Stimulated activated naive B cell treated with anti-CD40 and anti-IgM and Interleukin-4, amounts not matched to agents 10 μg/mL and 1 μg/mL and 100 μg/mL, for 72 hours (primary cell): ENCODE measurements at regions not wholly inside any gene's neighbourhood (a gene's known extent, or its start where the extent isn't known, plus 50 kb on each side); places are given as distances from the start of the nearest gene placed in this dataset.

Source experiments
- ATAC-seq, 2 donors: fragments of 150-1000 bp; cut with Tn5 transposase; replicated peaks; 2 replicates each; pipeline ENCODE4 v1.10.0; 2021; ENCODE audit warnings: moderate library complexity in 1 of 2
- DNase-seq: peaks from one replicate; pipeline ENCODE4 v3.0.0; 2021
- H3K27ac Mint-ChIP-seq: one replicate; pipeline ENCODE4 v1.8.0; 2022; ENCODE audit warnings: mild to moderate bottlenecking, mixed read lengths
- H3K27me3 Mint-ChIP-seq, 2 donors: one replicate each; pipeline ENCODE4 v1.8.0; 2022; ENCODE audit warnings: mixed read lengths in 2 of 2
- H3K36me3 Mint-ChIP-seq, 2 donors: one replicate each; pipeline ENCODE4 v1.8.0; 2022; ENCODE audit warnings: mixed read lengths in 2 of 2, mild to moderate bottlenecking in 1 of 2
- H3K4me1 Mint-ChIP-seq, 2 donors: one replicate each; pipeline ENCODE4 v1.8.0; 2022; ENCODE audit warnings: mixed read lengths in 2 of 2, mild to moderate bottlenecking in 1 of 2
- H3K4me3 Mint-ChIP-seq, 2 donors: one replicate each; pipeline ENCODE4 v1.8.0; 2022; ENCODE audit warnings: mild to moderate bottlenecking in 2 of 2, mixed read lengths in 2 of 2, moderate library complexity in 1 of 2
- H3K9me3 Mint-ChIP-seq, 2 donors: one replicate each; pipeline ENCODE4 v1.8.0; 2022; ENCODE audit warnings: mixed read lengths in 2 of 2, mild to moderate bottlenecking in 1 of 2

- H3K36me3 Mint-ChIP-seq, result no peaks in the 10 kb centered on the region
- no peak overlapping the region for H3K27ac Mint-ChIP-seq
- peaks cover 0 to 1% of the 10 kb centered on the region in 2 donors for H3K9me3 Mint-ChIP-seq
- no peak overlapping the region for H3K4me3 Mint-ChIP-seq
- no peaks in the 10 kb centered on the region for H3K4me1 Mint-ChIP-seq
- ATAC-seq (no peak), DNase-seq (no peak)
- H3K27me3 Mint-ChIP-seq, result peaks cover 4 to 9% of the 10 kb centered on the region in 2 donors
Measured at GRCh38 chr2:128799730-128800129, 481.1 kb upstream of the HS6ST1 start.

GRCh38 chr2:128801576-128801975 is 482.9 kb upstream of the HS6ST1 start:
- no peak for ATAC-seq
- peaks cover 0 to 1% of the 10 kb centered on the region in 2 donors for H3K9me3 Mint-ChIP-seq
- H3K27ac Mint-ChIP-seq, result no peak overlapping the region
- DNase-seq, result no peak
- H3K36me3 Mint-ChIP-seq, result no peaks in the 10 kb centered on the region
- H3K27me3 Mint-ChIP-seq, result peaks cover 0 to 6% of the 10 kb centered on the region in 2 donors
- no peaks in the 10 kb centered on the region for H3K4me1 Mint-ChIP-seq
- no peak overlapping the region for H3K4me3 Mint-ChIP-seq

DNA sequence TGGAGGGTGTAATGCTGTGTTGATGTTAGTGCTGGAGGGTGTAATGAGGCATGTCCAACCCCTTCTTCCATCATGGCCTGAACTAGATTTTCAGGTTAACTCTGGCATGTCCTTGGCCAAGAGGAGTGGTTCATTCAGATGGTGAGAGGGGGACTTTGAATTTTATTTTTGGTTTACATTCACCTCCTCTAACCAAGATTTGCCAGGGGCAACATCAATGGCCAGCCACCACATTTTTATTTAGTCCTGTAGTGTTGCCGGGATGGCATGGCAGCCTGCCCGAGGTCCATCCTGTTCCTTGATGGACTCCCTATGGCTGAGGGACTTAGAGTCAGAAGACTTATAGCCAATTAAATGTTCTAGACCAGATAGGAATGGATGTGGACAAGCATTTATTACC is 484.6 kb upstream of the HS6ST1 start:
- Mint-ChIP-seq H3K4me3 (no peak overlapping the region), H3K27ac (no peak overlapping the region), H3K27me3 (peaks cover 5 to 13% of the 10 kb centered on the region in 2 donors), H3K36me3 (no peaks in the 10 kb centered on the region), H3K4me1 (no peaks in the 10 kb centered on the region), H3K9me3 (peaks cover 0 to 6% of the 10 kb centered on the region in 2 donors)
- ATAC-seq (no peak), DNase-seq (no peak)

DNA sequence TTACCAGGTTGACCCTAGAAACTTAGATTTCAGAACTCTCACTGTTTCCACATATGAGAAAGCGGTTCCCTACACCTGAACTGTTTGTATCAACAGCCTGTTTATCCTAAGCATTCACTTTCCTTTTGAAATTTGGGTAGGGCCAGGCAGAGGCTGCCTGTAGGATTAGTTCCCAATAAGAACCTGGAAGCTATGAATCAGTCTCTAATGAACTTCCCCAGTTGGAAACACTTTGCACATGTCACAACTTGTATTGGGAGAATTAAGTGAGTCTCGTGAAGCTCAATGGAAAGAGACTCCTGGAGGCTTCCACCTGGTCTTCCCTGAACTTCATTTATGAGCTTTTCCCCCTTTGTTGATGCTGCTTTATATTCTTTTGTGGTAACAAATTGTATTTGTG is 486.6 kb upstream of the HS6ST1 start:
- ATAC-seq (no peak), DNase-seq (no peak)
- peaks cover 10 to 29% of the 10 kb centered on the region in 2 donors for H3K27me3 Mint-ChIP-seq
- H3K4me1 Mint-ChIP-seq, result no peaks in the 10 kb centered on the region
- H3K27ac Mint-ChIP-seq, result no peak overlapping the region
- H3K9me3 Mint-ChIP-seq, result peaks cover 3 to 11% of the 10 kb centered on the region in 2 donors
- H3K4me3 Mint-ChIP-seq, result no peak overlapping the region
- no peaks in the 10 kb centered on the region for H3K36me3 Mint-ChIP-seq

DNA sequence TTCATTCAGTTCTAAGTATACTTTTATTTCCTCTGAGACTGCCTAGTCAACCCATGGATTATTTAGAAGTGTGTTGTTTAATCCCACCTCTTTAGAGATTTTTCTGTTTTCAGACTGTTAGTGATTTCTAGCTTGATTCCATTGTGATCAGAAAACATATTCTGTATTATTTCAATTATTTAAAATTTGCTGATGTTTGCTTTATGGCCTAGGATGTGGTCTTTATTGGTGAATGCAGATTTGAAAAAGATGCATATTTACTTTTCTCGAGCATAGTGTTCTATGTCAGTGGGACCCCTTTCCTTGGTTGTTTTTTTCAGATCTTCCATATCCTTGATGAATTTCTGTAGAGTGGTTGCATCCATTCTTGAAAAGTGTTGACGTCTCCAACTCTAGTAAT is 487.2 kb upstream of the HS6ST1 start:
- H3K4me1 Mint-ChIP-seq, result no peaks in the 10 kb centered on the region
- ATAC-seq (no peak), DNase-seq (no peak)
- no peak overlapping the region for H3K4me3 Mint-ChIP-seq
- no peak overlapping the region for H3K27ac Mint-ChIP-seq
- H3K9me3 Mint-ChIP-seq, result peaks cover 9 to 15% of the 10 kb centered on the region in 2 donors
- H3K27me3 Mint-ChIP-seq, result peaks cover 10 to 29% of the 10 kb centered on the region in 2 donors
- H3K36me3 Mint-ChIP-seq, result peaks cover 0 to 5% of the 10 kb centered on the region in 2 donors

DNA sequence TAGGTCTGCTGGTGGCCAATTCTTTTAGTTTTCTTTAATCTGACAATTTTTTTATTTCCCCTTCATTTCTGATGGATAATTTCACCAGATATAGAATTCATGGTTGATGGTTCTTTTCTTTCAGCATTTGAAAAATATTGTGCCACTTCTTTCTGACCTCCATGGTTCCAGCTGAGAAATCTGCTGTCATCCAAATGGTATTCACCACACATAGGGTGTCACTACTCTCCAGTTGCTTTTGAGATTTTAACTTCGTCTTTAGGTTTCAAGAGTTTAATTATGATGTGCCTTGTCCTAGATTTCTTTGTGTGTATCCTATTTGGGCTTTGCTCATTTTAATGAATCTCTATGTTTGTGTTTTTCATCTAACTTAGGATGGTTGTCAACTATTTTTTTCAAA is 488.6 kb upstream of the HS6ST1 start:
- ATAC-seq (no peak), DNase-seq (no peak)
- peaks cover 10 to 15% of the 10 kb centered on the region in 2 donors for H3K9me3 Mint-ChIP-seq
- H3K4me3 Mint-ChIP-seq, result no peak overlapping the region
- no peak overlapping the region for H3K27ac Mint-ChIP-seq
- H3K27me3 Mint-ChIP-seq, result peaks cover 13 to 32% of the 10 kb centered on the region in 2 donors
- H3K36me3 Mint-ChIP-seq, result peaks cover 0 to 5% of the 10 kb centered on the region in 2 donors
- no peaks in the 10 kb centered on the region for H3K4me1 Mint-ChIP-seq

GRCh38 chr2:128808462-128809258 is 490.0 kb upstream of the HS6ST1 start:
- peaks cover 0 to under 1% of the 10 kb centered on the region in 2 donors for H3K4me1 Mint-ChIP-seq
- H3K27ac Mint-ChIP-seq, result no peak overlapping the region
- H3K4me3 Mint-ChIP-seq, result no peak overlapping the region
- peaks cover 22 to 39% of the 10 kb centered on the region in 2 donors for H3K27me3 Mint-ChIP-seq
- ATAC-seq, result no peak
- peaks cover 0 to 5% of the 10 kb centered on the region in 2 donors for H3K36me3 Mint-ChIP-seq
- DNase-seq, result no peak
- peaks cover 10 to 15% of the 10 kb centered on the region in 2 donors for H3K9me3 Mint-ChIP-seq

- DNase-seq, result no peak
- Mint-ChIP-seq H3K9me3 (peaks cover 10 to 15% of the 10 kb centered on the region in 2 donors), H3K4me1 (peaks cover 0 to 3% of the 10 kb centered on the region in 2 donors), H3K4me3 (no peak overlapping the region), H3K27me3 (peaks cover 24 to 39% of the 10 kb centered on the region in 2 donors), H3K36me3 (peaks cover 0 to 5% of the 10 kb centered on the region in 2 donors), H3K27ac (no peak overlapping the region)
- no peak for ATAC-seq
Measured at GRCh38 chr2:128809259-128809636, 490.6 kb upstream of the HS6ST1 start.

DNA sequence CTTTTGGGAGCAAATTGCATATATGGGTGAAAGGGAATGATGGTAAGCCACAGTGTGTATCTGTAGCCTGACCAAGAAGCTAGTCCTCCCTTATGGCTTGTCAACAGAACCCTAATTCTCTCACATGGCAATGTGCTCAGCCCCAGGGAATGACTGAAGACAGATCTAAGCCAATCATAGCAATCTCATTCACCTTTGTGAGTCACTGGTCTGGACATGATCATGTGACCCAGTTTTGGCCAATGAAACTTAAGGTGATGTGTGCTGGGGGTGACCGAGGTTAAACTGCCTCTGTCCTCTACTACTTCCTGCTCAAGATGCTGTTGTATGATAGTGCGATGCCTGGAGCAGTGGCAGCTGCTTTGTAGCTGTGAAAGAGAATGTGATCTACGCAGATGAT is 491.2 kb upstream of the HS6ST1 start:
- peaks cover 24 to 39% of the 10 kb centered on the region in 2 donors for H3K27me3 Mint-ChIP-seq
- H3K4me1 Mint-ChIP-seq, result peaks cover 0 to 3% of the 10 kb centered on the region in 2 donors

DNA sequence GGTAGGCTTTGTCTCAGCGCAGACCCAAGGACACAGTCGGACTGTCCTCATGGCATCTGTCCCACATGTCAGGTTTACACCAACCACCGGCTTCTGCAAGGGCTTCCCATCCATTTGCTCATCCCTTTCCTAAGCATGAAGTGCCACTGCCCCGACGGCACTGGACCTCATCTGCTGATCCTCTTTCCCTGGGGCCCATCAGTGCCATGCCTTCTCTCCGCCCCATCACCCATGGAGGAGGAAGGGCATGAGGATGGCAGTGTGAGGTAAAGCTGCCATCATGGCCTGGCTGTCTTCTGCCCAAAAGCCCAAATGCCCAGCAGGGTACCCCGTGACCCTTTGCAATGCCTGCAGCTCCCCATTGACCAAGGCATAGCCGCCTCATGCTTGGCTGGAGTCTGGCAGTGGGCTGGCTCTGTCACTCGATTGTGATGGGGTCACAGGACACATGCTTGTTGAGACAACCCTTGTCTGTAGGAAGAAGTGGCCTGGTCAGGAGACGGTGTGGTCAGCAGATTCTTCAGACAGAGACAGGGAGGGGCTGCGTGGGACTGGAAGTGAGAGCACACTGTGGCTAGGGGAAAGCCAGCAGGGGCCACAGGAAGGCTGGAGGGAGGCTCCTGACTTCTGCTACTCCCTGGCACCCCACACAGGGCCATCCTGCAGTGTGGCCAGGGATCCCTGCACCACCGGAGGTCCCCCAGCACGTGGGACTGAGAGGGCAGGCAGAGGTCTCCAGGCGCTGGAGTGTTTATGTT is 493.7 kb upstream of the HS6ST1 start:
- Mint-ChIP-seq H3K4me3 (no peak overlapping the region), H3K36me3 (peaks cover 0 to 5% of the 10 kb centered on the region in 2 donors), H3K27ac (no peak overlapping the region), H3K27me3 (peaks cover 24 to 37% of the 10 kb centered on the region in 2 donors), H3K4me1 (peaks cover 0 to 3% of the 10 kb centered on the region in 2 donors), H3K9me3 (peaks cover 10 to 15% of the 10 kb centered on the region in 2 donors)
- ATAC-seq (no peak), DNase-seq (no peak)

More for the DNA sequence above, 491.2 kb upstream of the HS6ST1 start:
- Mint-ChIP-seq H3K9me3 (peaks cover 10 to 15% of the 10 kb centered on the region in 2 donors), H3K4me3 (no peak overlapping the region), H3K27ac (no peak overlapping the region), H3K36me3 (peaks cover 0 to 5% of the 10 kb centered on the region in 2 donors)
- ATAC-seq (no peak), DNase-seq (no peak)

- H3K4me1 Mint-ChIP-seq, result peaks cover 0 to 3% of the 10 kb centered on the region in 2 donors
Measured at GRCh38 chr2:128813352-128814034, 494.8 kb upstream of the HS6ST1 start.

DNA sequence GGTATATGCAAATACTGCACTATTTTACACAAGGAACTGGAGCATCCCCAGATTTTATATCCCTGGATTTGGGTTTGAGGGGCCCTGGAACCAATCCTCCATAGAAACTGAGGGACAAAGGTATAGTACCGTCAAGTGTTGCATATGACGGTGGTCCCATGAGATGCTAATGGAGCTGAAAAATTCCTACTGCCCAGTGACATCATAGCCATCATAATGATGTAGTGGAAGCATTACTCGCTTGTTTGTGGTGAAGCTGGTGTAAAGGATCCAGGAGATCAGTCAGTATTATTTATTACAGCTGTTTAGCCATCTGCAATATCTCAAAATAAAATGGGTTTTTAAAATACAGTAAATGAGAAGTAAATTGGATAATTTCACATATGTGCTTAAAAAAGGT is 496.6 kb upstream of the HS6ST1 start:
- peaks cover 5 to 7% of the 10 kb centered on the region in 2 donors for H3K9me3 Mint-ChIP-seq
- DNase-seq (no peak), ATAC-seq (no peak)

More at GRCh38 chr2:128813352-128814034, 494.8 kb upstream of the HS6ST1 start:
- ATAC-seq (no peak), DNase-seq (no peak)
- Mint-ChIP-seq H3K9me3 (peaks cover 10 to 11% of the 10 kb centered on the region in 2 donors), H3K4me3 (no peak overlapping the region), H3K36me3 (peaks cover 0 to 5% of the 10 kb centered on the region in 2 donors), H3K27me3 (peaks cover 19 to 29% of the 10 kb centered on the region in 2 donors), H3K27ac (no peak overlapping the region)

GRCh38 chr2:128817171-128817570 is 498.5 kb upstream of the HS6ST1 start:
- ATAC-seq (no peak), DNase-seq (no peak)
- peaks cover 0 to 3% of the 10 kb centered on the region in 2 donors for H3K4me1 Mint-ChIP-seq
- H3K4me3 Mint-ChIP-seq, result no peak overlapping the region
- peaks cover 15 to 23% of the 10 kb centered on the region in 2 donors for H3K27me3 Mint-ChIP-seq
- H3K27ac Mint-ChIP-seq, result no peak overlapping the region
- H3K9me3 Mint-ChIP-seq, result no peaks in the 10 kb centered on the region
- H3K36me3 Mint-ChIP-seq, result no peaks in the 10 kb centered on the region

More for the DNA sequence above, 496.6 kb upstream of the HS6ST1 start:
- H3K4me1 Mint-ChIP-seq, result peaks cover 0 to 3% of the 10 kb centered on the region in 2 donors
- peaks cover 0 to 5% of the 10 kb centered on the region in 2 donors for H3K36me3 Mint-ChIP-seq
- no peak overlapping the region for H3K4me3 Mint-ChIP-seq
- H3K27ac Mint-ChIP-seq, result no peak overlapping the region
- H3K27me3 Mint-ChIP-seq, result peaks cover 15 to 17% of the 10 kb centered on the region in 2 donors

DNA sequence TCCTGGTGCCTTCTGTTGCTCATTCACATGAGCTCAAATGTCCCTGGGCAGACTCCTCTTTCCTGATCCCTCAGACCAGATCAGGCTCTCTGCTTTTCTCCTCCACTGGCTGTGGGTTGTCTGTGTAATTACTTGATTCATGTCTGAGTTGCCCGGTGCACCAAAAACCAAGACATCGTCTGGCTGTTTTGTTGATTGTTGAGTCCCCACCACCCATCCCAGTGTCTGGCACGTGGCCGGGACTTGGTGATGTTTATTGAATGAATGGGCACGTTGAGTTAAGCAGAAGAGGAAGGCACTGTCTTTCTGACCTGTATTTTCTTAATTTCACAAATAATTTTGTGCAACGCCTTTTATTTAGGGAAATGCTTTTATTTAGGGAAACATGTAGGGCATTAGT is 499.1 kb upstream of the HS6ST1 start:
- H3K9me3 Mint-ChIP-seq, result no peaks in the 10 kb centered on the region
- no peak overlapping the region for H3K27ac Mint-ChIP-seq
- no peaks in the 10 kb centered on the region for H3K36me3 Mint-ChIP-seq
- H3K4me3 Mint-ChIP-seq, result no peak overlapping the region
- peaks cover 0 to 3% of the 10 kb centered on the region in 2 donors for H3K4me1 Mint-ChIP-seq
- H3K27me3 Mint-ChIP-seq, result peaks cover 8 to 23% of the 10 kb centered on the region in 2 donors
- DNase-seq (no peak), ATAC-seq (no peak)
